Stimulated activated CD8-positive, alpha-beta memory T cell treated with anti-CD3 and anti-CD28 coated beads, Interleukin-2, amount 100 ng/mL, for 1 hour (primary cell): ENCODE measurements at regions not wholly inside any gene's neighbourhood (a gene's known extent, or its start where the extent isn't known, plus 50 kb on each side); places are given as distances from the start of the nearest gene placed in this dataset.

Source experiments
- DNase-seq, 2 donors: peaks; one replicate each; pipeline ENCODE4 v3.0.0-alpha.2; 2020; ENCODE audit warnings: low read depth in 2 of 2

- no peak for DNase-seq
Measured at GRCh38 chr6:156283091-156283490, 494.1 kb upstream of the ARID1B start.

- no peak for DNase-seq
Measured at GRCh38 chr6:156282087-156282486, 495.1 kb upstream of the ARID1B start.

- DNase-seq = no peak
Measured at GRCh38 chr6:156281266-156281665, 495.9 kb upstream of the ARID1B start.

DNA sequence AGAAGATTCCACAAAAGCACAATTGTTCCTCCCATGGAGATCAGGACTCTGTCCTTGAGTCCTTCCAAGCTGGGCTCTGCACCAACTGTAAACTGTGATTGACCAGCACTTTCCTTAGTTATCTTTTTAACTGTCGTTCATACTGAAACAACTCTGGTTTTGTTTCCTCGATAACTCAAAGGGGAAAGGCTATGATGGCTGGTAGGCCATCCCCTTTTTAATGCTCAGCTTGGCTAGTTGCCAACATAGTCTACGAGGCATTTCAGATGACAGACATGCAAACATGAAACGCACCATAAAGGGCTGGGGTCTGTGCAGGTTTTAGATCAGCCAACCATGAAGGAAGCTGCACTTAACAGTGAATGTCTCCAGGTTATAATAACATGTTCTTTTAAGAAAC lies 497.1 kb upstream of the ARID1B start:
- DNase-seq = no peak

DNA sequence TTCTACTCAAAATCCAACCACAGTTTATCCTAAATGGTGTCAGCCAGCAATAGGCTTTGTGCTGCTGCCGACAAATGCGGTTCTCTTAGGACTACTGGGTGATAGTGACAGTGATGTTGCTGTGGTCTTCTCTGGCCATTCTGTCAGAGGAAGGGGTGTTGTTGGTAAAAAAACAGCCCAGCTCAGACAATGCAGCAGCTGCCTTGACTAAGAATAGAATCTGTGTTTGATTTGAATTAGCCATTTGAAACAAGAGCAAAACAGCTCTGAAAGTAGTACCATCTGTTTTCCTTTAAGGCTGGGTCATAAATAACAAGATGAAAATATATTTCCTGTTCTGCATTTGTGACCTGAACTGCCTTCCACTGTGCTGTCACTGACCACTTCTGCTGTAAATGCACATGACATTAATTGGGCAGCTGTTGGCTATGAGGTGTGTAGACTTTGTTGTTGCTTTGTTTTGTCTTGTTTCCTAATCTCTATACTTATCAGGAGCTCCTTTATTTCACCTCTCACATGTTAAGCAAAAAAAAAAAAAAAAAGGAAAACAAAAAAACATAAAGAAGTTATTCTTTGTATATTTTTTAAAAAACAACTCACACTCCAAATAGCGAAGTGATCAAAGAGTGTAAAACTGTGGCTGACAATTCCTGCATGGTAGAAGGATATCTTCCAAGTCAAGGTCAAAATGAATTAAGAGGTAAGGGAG lies 497.8 kb upstream of the ARID1B start:
- no peak for DNase-seq

- no peak for DNase-seq
Measured at GRCh38 chr6:156273065-156273711, 504.0 kb upstream of the ARID1B start.

DNA sequence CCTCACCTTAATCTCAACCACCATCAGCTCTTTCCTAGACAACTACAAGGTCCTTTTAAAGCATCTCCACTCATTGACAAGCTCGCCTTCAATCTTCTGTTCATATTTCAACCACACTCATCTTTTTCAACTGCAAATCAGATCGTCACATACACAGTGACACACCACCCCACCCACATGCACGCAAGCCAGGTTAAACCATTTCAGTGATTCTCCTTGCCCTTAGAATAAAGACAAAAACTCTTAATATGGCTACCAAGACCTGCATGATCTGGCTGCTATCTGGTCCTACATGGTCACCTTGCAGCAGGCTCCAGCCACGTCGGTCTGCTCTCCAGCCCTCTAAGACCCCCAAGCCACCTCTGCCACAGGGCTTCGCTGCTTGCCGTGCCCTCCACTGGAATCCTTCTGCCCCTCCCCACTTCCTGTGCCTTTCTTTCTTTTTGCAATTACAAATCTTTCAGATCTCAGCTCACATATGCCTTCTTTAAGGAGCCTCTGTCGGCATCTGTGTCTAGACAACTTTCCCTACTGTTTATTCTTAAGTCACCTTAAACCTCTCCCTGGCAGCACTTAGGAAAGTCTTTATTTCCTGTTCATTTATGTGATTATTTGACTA lies 507.3 kb upstream of the ARID1B start:
- no peak for DNase-seq

GRCh38 chr6:156268849-156269248 lies 508.3 kb upstream of the ARID1B start:
- no peak for DNase-seq

DNA sequence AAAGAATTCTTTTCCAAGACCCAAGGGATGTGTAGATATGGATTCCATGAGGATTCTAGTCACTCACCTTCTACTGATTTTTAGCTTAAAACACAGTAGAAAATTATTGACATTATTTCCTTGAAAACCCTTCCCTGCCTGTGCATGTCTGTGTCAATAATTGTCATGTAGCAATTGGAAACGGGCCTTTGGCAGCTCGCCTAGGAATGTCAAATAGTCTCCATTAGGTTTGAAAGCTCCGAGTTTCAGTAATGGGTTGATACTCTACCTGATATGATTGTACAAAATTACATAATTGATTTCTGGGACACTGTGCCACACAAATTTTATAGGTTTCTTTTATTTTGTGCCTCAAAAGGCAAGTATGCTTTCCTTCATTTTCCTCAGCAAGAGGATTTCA lies 515.2 kb upstream of the ARID1B start:
- DNase-seq = no peak

DNA sequence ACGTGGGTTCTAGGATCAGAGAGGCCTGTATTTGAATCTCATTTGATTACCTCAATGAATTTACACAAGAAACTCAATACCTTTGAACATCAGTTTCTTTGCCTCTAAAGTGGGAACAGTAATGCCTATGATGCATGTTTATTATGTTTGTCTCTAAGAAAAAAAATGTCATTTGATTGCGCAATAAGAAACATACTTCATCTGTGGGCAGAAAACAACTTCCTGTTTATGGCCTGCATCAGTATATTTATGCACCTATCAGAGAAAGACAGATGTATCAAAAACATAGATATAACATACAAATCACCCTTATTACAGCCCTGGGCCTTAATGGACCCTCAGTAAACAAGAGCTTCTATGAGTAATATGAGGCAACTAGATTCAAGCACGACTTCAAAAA lies 516.4 kb upstream of the ARID1B start:
- no peak for DNase-seq

GRCh38 chr6:156258981-156259380 lies 518.2 kb upstream of the ARID1B start:
- DNase-seq = no peak

DNA sequence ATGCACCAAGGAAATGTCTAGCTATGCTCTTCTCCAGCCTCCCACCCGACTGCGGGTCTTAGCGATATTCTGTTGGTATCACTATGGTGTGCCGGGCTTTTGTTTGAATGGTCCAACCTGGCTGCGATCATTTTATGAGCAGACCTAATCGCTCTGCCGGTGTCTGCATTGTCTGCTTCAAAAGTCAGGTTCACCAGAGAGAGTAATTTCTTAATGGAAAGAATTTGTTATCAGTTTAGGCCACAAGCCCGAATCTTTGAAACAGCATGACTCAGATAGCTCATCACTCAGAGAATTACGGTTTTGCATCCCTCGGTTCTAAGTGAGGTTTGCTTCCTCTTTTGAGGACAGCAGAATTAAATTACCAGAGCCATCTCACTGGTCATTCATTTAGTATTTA lies 521.0 kb upstream of the ARID1B start:
- no peak for DNase-seq

GRCh38 chr6:156254240-156254639 lies 522.9 kb upstream of the ARID1B start:
- DNase-seq = no peak

DNA sequence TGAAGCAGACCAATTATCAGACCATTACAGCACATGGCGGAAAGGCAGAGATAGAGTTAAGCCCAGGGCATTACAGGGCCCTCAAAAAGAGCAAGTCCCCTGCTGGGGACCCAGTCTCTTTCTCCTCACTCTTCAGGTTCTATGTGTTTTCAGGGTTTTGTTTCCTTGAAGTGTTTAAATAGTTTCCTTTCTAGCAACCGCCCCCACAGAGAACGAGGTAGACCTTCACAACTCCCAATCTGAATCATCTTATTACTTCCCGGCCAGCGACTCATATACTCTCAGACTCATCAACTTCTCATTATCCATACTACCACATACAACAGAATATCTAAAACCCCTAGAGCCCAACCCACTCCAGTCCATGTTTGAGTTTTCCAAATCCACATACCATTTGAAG lies 526.6 kb upstream of the ARID1B start:
- DNase-seq = no peak

DNA sequence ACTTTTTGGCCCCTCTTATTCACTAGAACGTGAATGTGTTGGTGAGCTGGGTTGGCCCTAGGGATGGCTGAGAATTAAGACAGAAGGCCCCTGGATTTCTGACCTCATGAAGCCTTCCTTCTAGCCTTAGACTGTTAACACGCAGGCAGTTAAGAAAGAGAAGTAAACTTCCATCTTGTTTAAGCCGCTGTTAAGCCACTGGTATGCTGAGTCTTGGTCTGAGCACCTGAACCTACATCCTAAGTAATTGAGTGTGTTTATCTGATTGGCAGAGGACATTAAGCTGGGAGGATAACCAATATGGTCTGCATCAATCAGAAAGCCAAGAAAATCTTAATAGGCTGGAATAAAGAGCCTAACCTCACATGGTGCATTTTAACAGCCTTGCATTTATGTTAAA lies 535.0 kb upstream of the ARID1B start:
- DNase-seq = no peak

- DNase-seq = no peak
Measured at GRCh38 chr6:156231026-156231765, 546.0 kb upstream of the ARID1B start.

DNA sequence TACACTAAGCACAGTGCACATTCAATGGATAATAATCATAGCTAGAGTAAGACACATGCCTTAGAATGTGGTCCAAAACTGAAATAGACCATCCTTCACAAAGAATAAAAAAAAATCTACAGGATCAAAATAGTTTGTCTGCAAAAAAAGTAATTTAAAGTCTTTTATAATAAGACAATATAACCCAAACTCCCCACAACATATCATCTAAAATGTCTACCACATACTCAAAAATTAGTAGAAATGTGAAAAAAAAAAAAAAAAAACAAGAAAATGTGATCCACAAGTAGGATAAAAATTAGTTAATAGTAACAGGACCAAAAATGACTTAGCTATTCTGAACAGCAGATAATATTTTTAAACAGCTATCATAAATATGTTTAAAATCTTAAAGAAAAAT lies 557.2 kb upstream of the ARID1B start:
- no peak for DNase-seq

DNA sequence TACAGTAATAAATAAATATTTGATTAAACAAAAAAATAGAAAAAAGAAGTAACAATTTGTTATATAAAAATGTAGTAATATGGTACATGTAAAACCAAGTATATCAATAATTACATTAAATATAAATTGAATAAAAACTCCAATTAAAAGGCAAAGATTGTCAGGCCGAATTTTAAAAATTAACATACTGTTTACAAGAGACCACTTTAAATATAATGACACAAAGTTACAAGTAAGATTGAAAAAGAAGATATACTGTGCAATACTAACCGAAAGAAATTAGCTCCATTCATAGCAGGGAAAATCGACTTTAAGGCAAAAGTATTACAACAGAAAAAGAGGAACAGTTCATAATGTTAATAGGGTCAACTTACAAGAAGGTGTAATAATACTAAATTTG lies 571.5 kb upstream of the ARID1B start:
- no peak for DNase-seq

GRCh38 chr6:156199182-156199581 lies 578.0 kb upstream of the ARID1B start:
- no peak for DNase-seq

- DNase-seq = no peak
Measured at GRCh38 chr6:156197513-156197912, 579.7 kb upstream of the ARID1B start.

DNA sequence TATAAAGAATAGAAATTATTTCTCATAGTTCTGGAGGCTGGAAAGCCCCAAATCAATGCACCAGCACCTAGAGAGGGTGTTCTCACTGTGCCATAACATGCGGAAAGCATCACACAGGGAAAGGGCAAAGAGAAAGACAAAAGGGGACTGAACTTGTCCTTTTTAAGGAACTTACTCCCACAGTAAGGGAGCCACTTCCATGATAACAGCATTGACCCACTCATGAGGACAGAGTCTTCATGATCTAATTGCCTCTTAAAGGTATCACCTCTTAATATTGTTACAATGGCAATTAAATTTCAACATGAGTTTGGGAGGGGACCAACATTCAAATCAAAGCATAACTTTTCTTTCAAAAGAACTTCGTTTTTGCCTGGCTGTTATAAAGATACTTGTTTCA lies 582.2 kb upstream of the ARID1B start:
- no peak for DNase-seq

DNA sequence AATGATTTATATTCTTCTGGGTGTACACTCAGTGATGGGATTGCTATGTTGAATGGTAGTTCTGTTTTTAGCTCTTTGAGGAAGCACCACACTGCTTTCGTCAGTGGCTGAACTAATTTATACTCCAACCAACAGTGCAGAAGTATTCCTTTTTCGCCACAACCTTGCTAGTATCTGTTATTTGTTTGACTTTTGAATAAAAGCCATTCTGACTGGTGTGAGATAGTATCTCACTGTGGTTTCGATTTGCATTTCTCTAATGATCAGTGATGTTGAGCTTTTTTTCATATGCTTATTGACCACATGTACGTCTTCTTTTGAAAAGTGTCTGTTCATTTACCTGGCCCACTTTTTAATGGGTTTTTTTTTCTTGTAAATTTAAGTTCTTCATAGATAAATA lies 583.8 kb upstream of the ARID1B start:
- no peak for DNase-seq

DNA sequence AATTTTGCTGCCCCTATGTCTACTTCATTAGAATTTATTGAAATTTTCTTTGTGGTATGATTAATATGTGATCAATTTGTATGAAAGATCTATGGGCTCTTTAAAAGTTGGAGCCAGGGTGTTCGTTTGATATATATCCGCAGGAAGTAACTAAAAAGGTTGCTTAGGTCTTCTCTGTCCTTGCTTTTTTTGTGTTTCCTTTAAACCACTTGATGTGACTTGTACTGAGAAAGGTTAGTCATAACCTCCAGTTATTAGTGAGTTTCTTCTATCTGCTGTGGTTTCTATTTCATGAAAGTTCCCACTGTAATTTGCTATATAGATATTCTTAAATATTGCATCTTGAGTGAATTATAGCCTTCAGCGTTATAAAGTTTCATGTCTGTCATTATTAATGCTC lies 585.3 kb upstream of the ARID1B start:
- DNase-seq = no peak
